ENCODE measurements at regions not wholly inside any gene's neighbourhood (a gene's known extent, or its start where the extent isn't known, plus 50 kb on each side); places are given as distances from the start of the nearest gene placed in this dataset.

GRCh38 chr1:8112611-8113261 lies 86.6 kb upstream of the ERRFI1 start:
- DNase-seq, result no peak

- no peak for DNase-seq
Observed at GRCh38 chr1:8111560-8111959, 85.5 kb upstream of the ERRFI1 start.

GRCh38 chr1:8109216-8109615 lies 83.1 kb upstream of the ERRFI1 start:
- DNase-seq, result no peak

GRCh38 chr1:8107897-8108296 lies 81.8 kb upstream of the ERRFI1 start:
- DNase-seq, result no peak

- no peak for DNase-seq
Observed at GRCh38 chr1:8104278-8105236, 78.4 kb upstream of the ERRFI1 start.

- no peak for DNase-seq
Observed at GRCh38 chr1:8097908-8098307, 71.8 kb upstream of the ERRFI1 start.

GRCh38 chr1:8097077-8097799 lies 71.1 kb upstream of the ERRFI1 start:
- DNase-seq, result peak in 1 of 2 experiments; percentile 59

- peak in 1 of 2 experiments; percentile 27 for DNase-seq
Observed at GRCh38 chr1:8096105-8097011, 70.2 kb upstream of the ERRFI1 start.

- DNase-seq, result no peak
Observed at GRCh38 chr1:8095584-8095983, 69.5 kb upstream of the ERRFI1 start.

- DNase-seq, result peak; percentile 23 to 70
Observed at GRCh38 chr1:8094481-8095241, 68.6 kb upstream of the ERRFI1 start.

- no peak for DNase-seq
Observed at GRCh38 chr1:8093221-8093980, 67.3 kb upstream of the ERRFI1 start.

- DNase-seq, result no peak
Observed at GRCh38 chr1:8092657-8093056, 66.5 kb upstream of the ERRFI1 start.

- no peak for DNase-seq
Observed at GRCh38 chr1:8091691-8092090, 65.6 kb upstream of the ERRFI1 start.

- DNase-seq, result no peak
Observed at GRCh38 chr1:8090241-8090702, 64.2 kb upstream of the ERRFI1 start.

GRCh38 chr1:8089535-8090228 lies 63.6 kb upstream of the ERRFI1 start:
- no peak for DNase-seq

- no peak for DNase-seq
Observed at GRCh38 chr1:8086055-8086454, 59.9 kb upstream of the ERRFI1 start.

GRCh38 chr1:8084913-8085312 lies 58.8 kb upstream of the ERRFI1 start:
- no peak for DNase-seq

GRCh38 chr1:8083739-8084484 lies 57.8 kb upstream of the ERRFI1 start:
- DNase-seq, result no peak

- no peak for DNase-seq
Observed at GRCh38 chr1:8082945-8083344, 56.8 kb upstream of the ERRFI1 start.

Data from NCI-H446 (cell line).